CD4-positive, alpha-beta memory T cell (primary cell): ENCODE measurements at regions not wholly inside any gene's neighbourhood (a gene's known extent, or its start where the extent isn't known, plus 50 kb on each side); places are given as distances from the start of the nearest gene placed in this dataset.

ENCODE experiments used
- CTCF ChIA-PET: fragments of 350-600 bp; sonication (Branson Sonifier 250); formaldehyde crosslinking; loops from one replicate; lab custom pipeline; 2021; ENCODE audit warnings: inconsistent platforms; ENCODE audit not compliant: partially characterized antibody; lab: Charles Lee
- POLR2A ChIA-PET: fragments of 350-600 bp; sonication (Branson Sonifier 250); formaldehyde crosslinking; loops from one replicate; lab custom pipeline; 2021; ENCODE audit not compliant: partially characterized antibody; lab: Charles Lee
- DNase-seq, 5 donors: peaks; one replicate each; pipeline versions ENCODE4 v3.0.0 to v3.0.0-alpha.2; 2020 to 2022; ENCODE audit warnings: mixed read lengths in 1 of 5
- H3K27ac ChIP-seq: one replicate; pipeline ENCODE4 v1.7.0; 2013; ENCODE audit warnings: low read depth, low read length
- H3K27me3 ChIP-seq: 2 replicates; pipeline ENCODE4 v1.7.0; 2013; ENCODE audit warnings: mild to moderate bottlenecking, low read length, moderate library complexity; ENCODE audit not compliant: insufficient read depth
- H3K36me3 ChIP-seq: 2 replicates; pipeline ENCODE4 v1.7.0; 2013; ENCODE audit warnings: mild to moderate bottlenecking, low read length, moderate library complexity; ENCODE audit not compliant: insufficient read depth
- H3K4me1 ChIP-seq: 2 replicates; pipeline ENCODE4 v1.7.0; 2013; ENCODE audit warnings: mild to moderate bottlenecking, low read length, moderate library complexity; ENCODE audit not compliant: insufficient read depth
- H3K4me3 ChIP-seq, 2 donors: one replicate each; pipeline ENCODE4 v1.7.0; 2013; ENCODE audit warnings: low read length in 2 of 2, mild to moderate bottlenecking in 1 of 2
- H3K9me3 ChIP-seq, 2 donors: one replicate each; pipeline ENCODE4 v1.7.0; 2013; ENCODE audit warnings: low read length in 2 of 2, control low read depth in 1 of 2; ENCODE audit not compliant: control insufficient read depth in 1 of 2
- H3K27ac Mint-ChIP-seq, 7 donors: one replicate each; pipeline ENCODE4 v1.8.0; 2020 to 2021; ENCODE audit warnings: mixed read lengths in 7 of 7, mild to moderate bottlenecking in 6 of 7, inconsistent platforms in 3 of 7, moderate library complexity in 3 of 7
- H3K27me3 Mint-ChIP-seq, 2 donors: one replicate each; pipeline ENCODE4 v1.8.0; 2020 to 2021; ENCODE audit warnings: mixed read lengths in 2 of 2
- H3K36me3 Mint-ChIP-seq, 2 donors: one replicate each; pipeline ENCODE4 v1.8.0; 2020 to 2021; ENCODE audit warnings: mixed read lengths in 2 of 2, inconsistent platforms in 1 of 2, mild to moderate bottlenecking in 1 of 2
- H3K4me1 Mint-ChIP-seq, 4 donors: one replicate each; pipeline ENCODE4 v1.8.0; 2020 to 2021; ENCODE audit warnings: mixed read lengths in 4 of 4, mild to moderate bottlenecking in 1 of 4
- H3K4me3 Mint-ChIP-seq, 8 donors: one replicate each; pipeline ENCODE4 v1.8.0; 2020 to 2021; ENCODE audit warnings: mixed read lengths in 8 of 8, mild to moderate bottlenecking in 7 of 8, moderate library complexity in 6 of 8, inconsistent platforms in 3 of 8
- H3K9me3 Mint-ChIP-seq, 8 donors: one replicate each; pipeline ENCODE4 v1.8.0; 2020 to 2021; ENCODE audit warnings: mixed read lengths in 8 of 8, mild to moderate bottlenecking in 5 of 8, inconsistent platforms in 3 of 8, moderate library complexity in 1 of 8
- intact Hi-C: fragments of 100-400 bp; cut with micrococcal nuclease; formaldehyde crosslinking; loops from one replicate; pipeline ENCODE4 v1.15.1; 2023

- ChIA-PET POLR2A (no interaction called here), CTCF (no interaction called here)
- no peak overlapping the region for H3K27ac Mint-ChIP-seq
- no peak overlapping the region for H3K27ac ChIP-seq
- DNase-seq, result no peak
- H3K36me3 Mint-ChIP-seq, result peaks cover 0 to 3% of the 10 kb centered on the region in 2 donors
- H3K9me3 ChIP-seq, result no peaks in the 10 kb centered on the region
- no peak overlapping the region for H3K4me3 ChIP-seq
- H3K9me3 Mint-ChIP-seq, result peaks cover 0 to 17% (median 5%) of the 10 kb centered on the region in 8 donors
- intact Hi-C loops, result no loop called here
- no peaks in the 10 kb centered on the region for H3K4me1 Mint-ChIP-seq
- no peaks in the 10 kb centered on the region for H3K36me3 ChIP-seq
- H3K4me1 ChIP-seq, result no peaks in the 10 kb centered on the region
- no peak overlapping the region for H3K4me3 Mint-ChIP-seq
- peaks cover 5% of the 10 kb centered on the region in 2 donors for H3K27me3 Mint-ChIP-seq
- no peaks in the 10 kb centered on the region for H3K27me3 ChIP-seq
Measured at GRCh38 chr10:125283836-125284614, 123.7 kb upstream of the CTBP2 start.

GRCh38 chr10:125283191-125283835, 123.0 kb upstream of the CTBP2 start:
- H3K4me3 ChIP-seq, result no peak overlapping the region
- ChIA-PET POLR2A (no interaction called here), CTCF (no interaction called here)
- Mint-ChIP-seq H3K4me1 (no peaks in the 10 kb centered on the region), H3K36me3 (peaks cover 0 to 3% of the 10 kb centered on the region in 2 donors), H3K4me3 (no peak overlapping the region), H3K27ac (no peak overlapping the region), H3K9me3 (peaks cover 0 to 17% (median 5%) of the 10 kb centered on the region in 8 donors), H3K27me3 (peaks cover 5% of the 10 kb centered on the region in 2 donors)
- no peak overlapping the region for H3K27ac ChIP-seq
- H3K4me1 ChIP-seq, result no peaks in the 10 kb centered on the region
- H3K36me3 ChIP-seq, result no peaks in the 10 kb centered on the region
- intact Hi-C loops, result no loop called here
- no peaks in the 10 kb centered on the region for H3K9me3 ChIP-seq
- DNase-seq, result no peak
- H3K27me3 ChIP-seq, result no peaks in the 10 kb centered on the region

GRCh38 chr10:125281091-125281490, 120.7 kb upstream of the CTBP2 start:
- Histone ChIP-seq H3K4me3 (no peak overlapping the region), H3K27me3 (no peaks in the 10 kb centered on the region), H3K4me1 (no peaks in the 10 kb centered on the region), H3K27ac (no peak overlapping the region), H3K9me3 (no peaks in the 10 kb centered on the region), H3K36me3 (no peaks in the 10 kb centered on the region)
- intact Hi-C loops, result no loop called here
- no peak overlapping the region for H3K4me3 Mint-ChIP-seq
- POLR2A ChIA-PET, result no interaction called here
- peaks cover 0 to 6% (median 2%) of the 10 kb centered on the region in 8 donors for H3K9me3 Mint-ChIP-seq
- H3K36me3 Mint-ChIP-seq, result no peaks in the 10 kb centered on the region
- H3K27ac Mint-ChIP-seq, result no peak overlapping the region
- no peaks in the 10 kb centered on the region for H3K4me1 Mint-ChIP-seq
- DNase-seq, result no peak
- peaks cover 0 to 3% of the 10 kb centered on the region in 2 donors for H3K27me3 Mint-ChIP-seq
- CTCF ChIA-PET, result no interaction called here

GRCh38 chr10:125276133-125276532, 115.8 kb upstream of the CTBP2 start:
- Histone ChIP-seq H3K4me1 (no peaks in the 10 kb centered on the region), H3K4me3 (no peak overlapping the region), H3K9me3 (no peaks in the 10 kb centered on the region), H3K27me3 (no peaks in the 10 kb centered on the region), H3K36me3 (no peaks in the 10 kb centered on the region), H3K27ac (no peak overlapping the region)
- CTCF ChIA-PET, result no interaction called here
- DNase-seq, result no peak
- Mint-ChIP-seq H3K4me3 (no peak overlapping the region), H3K4me1 (no peaks in the 10 kb centered on the region), H3K27ac (no peak overlapping the region), H3K36me3 (no peaks in the 10 kb centered on the region), H3K27me3 (peaks cover 0 to 1% of the 10 kb centered on the region in 2 donors), H3K9me3 (peaks cover 0 to 15% (median 4%) of the 10 kb centered on the region in 8 donors)
- intact Hi-C loops, result no loop called here
- POLR2A ChIA-PET, result no interaction called here

GRCh38 chr10:125274961-125275360, 114.6 kb upstream of the CTBP2 start:
- H3K4me1 ChIP-seq, result no peaks in the 10 kb centered on the region
- Mint-ChIP-seq H3K4me1 (no peaks in the 10 kb centered on the region), H3K4me3 (no peak overlapping the region), H3K27ac (no peak overlapping the region), H3K27me3 (peaks cover 0 to 1% of the 10 kb centered on the region in 2 donors), H3K9me3 (peaks cover 0 to 15% (median 4%) of the 10 kb centered on the region in 8 donors), H3K36me3 (no peaks in the 10 kb centered on the region)
- H3K4me3 ChIP-seq, result no peak overlapping the region
- CTCF ChIA-PET, result no interaction called here
- POLR2A ChIA-PET, result no interaction called here
- H3K9me3 ChIP-seq, result no peaks in the 10 kb centered on the region
- no peaks in the 10 kb centered on the region for H3K27me3 ChIP-seq
- no peaks in the 10 kb centered on the region for H3K36me3 ChIP-seq
- H3K27ac ChIP-seq, result no peak overlapping the region
- DNase-seq, result no peak
- intact Hi-C loops, result no loop called here

GRCh38 chr10:125273023-125273422, 112.7 kb upstream of the CTBP2 start:
- H3K27ac Mint-ChIP-seq, result no peak overlapping the region
- H3K9me3 Mint-ChIP-seq, result peaks cover 0 to 15% (median 4%) of the 10 kb centered on the region in 8 donors
- Histone ChIP-seq H3K27me3 (no peaks in the 10 kb centered on the region), H3K36me3 (no peaks in the 10 kb centered on the region), H3K4me3 (no peak overlapping the region), H3K4me1 (no peaks in the 10 kb centered on the region), H3K27ac (no peak overlapping the region), H3K9me3 (no peaks in the 10 kb centered on the region)
- H3K4me1 Mint-ChIP-seq, result no peaks in the 10 kb centered on the region
- peaks cover 0 to 1% of the 10 kb centered on the region in 2 donors for H3K27me3 Mint-ChIP-seq
- no peaks in the 10 kb centered on the region for H3K36me3 Mint-ChIP-seq
- H3K4me3 Mint-ChIP-seq, result no peak overlapping the region
- ChIA-PET CTCF (no interaction called here), POLR2A (no interaction called here)
- no peak for DNase-seq
- intact Hi-C loops, result no loop called here

GRCh38 chr10:125269716-125270115, 109.4 kb upstream of the CTBP2 start:
- Histone ChIP-seq H3K4me1 (no peaks in the 10 kb centered on the region), H3K4me3 (no peak overlapping the region), H3K36me3 (no peaks in the 10 kb centered on the region), H3K27ac (no peak overlapping the region), H3K27me3 (no peaks in the 10 kb centered on the region), H3K9me3 (no peaks in the 10 kb centered on the region)
- intact Hi-C loops, result no loop called here
- DNase-seq, result no peak
- ChIA-PET POLR2A (no interaction called here), CTCF (no interaction called here)
- Mint-ChIP-seq H3K4me1 (no peaks in the 10 kb centered on the region), H3K4me3 (no peak overlapping the region), H3K27ac (no peak overlapping the region), H3K27me3 (peaks cover 1% of the 10 kb centered on the region in 2 donors), H3K36me3 (no peaks in the 10 kb centered on the region), H3K9me3 (peaks cover 0 to 3% (median 0%) of the 10 kb centered on the region in 8 donors)
